GM23248 (cell line): ENCODE measurements at regions not wholly inside any gene's neighbourhood (a gene's known extent, or its start where the extent isn't known, plus 50 kb on each side); places are given as distances from the start of the nearest gene placed in this dataset.

Source experiments
- DNase-seq: peaks from one replicate; pipeline ENCODE4 v3.0.0-alpha.2; 2015
- H2AFZ ChIP-seq: fragments of 200-600 bp; sonication (generic); 2 replicates; pipeline ENCODE4 v1.6.1; 2016; ENCODE audit warnings: antibody characterized with exemption
- H3F3A ChIP-seq: fragments of 200-600 bp; sonication (generic); 2 replicates; pipeline ENCODE4 v1.6.1; 2016; ENCODE audit warnings: mild to moderate bottlenecking, antibody characterized with exemption, mixed run types; ENCODE audit not compliant: insufficient read depth
- H3K27ac ChIP-seq: fragments of 200-600 bp; sonication (generic); 2 replicates; pipeline ENCODE4 v1.5.1; 2016; ENCODE audit warnings: mild to moderate bottlenecking
- H3K27me3 ChIP-seq: fragments of 200-600 bp; sonication (generic); replicated peaks from 2 replicates; pipeline ENCODE4 v1.6.1; 2016; ENCODE audit warnings: mild to moderate bottlenecking; ENCODE audit not compliant: insufficient read depth
- H3K36me3 ChIP-seq: fragments of 200-600 bp; sonication (generic); 2 replicates; pipeline ENCODE4 v1.6.1; 2016; ENCODE audit warnings: low read depth, mild to moderate bottlenecking
- H3K4me1 ChIP-seq: fragments of 200-600 bp; sonication (generic); 2 replicates; pipeline ENCODE4 v1.6.1; 2016; ENCODE audit warnings: mild to moderate bottlenecking; ENCODE audit not compliant: insufficient read depth
- H3K4me2 ChIP-seq: fragments of 200-600 bp; sonication (generic); one replicate; pipeline ENCODE4 v1.6.1; 2016; ENCODE audit warnings: mild to moderate bottlenecking; ENCODE audit not compliant: unreplicated experiment
- H3K4me3 ChIP-seq: fragments of 200-600 bp; sonication (generic); 2 replicates; pipeline ENCODE4 v1.5.1; 2016; ENCODE audit warnings: mild to moderate bottlenecking
- H3K79me2 ChIP-seq: fragments of 200-600 bp; sonication (generic); 2 replicates; pipeline ENCODE4 v1.6.1; 2016; ENCODE audit warnings: mild to moderate bottlenecking; ENCODE audit not compliant: insufficient read depth
- H3K9ac ChIP-seq: fragments of 200-600 bp; sonication (generic); 2 replicates; pipeline ENCODE4 v1.6.1; 2016; ENCODE audit warnings: mild to moderate bottlenecking
- H3K9me2 ChIP-seq: fragments of 200-600 bp; sonication (generic); 2 replicates; pipeline ENCODE4 v1.6.1; 2016; ENCODE audit warnings: mixed run types, mild to moderate bottlenecking, moderate library complexity; ENCODE audit not compliant: insufficient read depth
- H3K9me3 ChIP-seq: fragments of 200-600 bp; sonication (generic); one replicate; pipeline ENCODE4 v1.6.1; 2017; ENCODE audit warnings: low read depth
- H4K20me1 ChIP-seq: fragments of 200-600 bp; sonication (generic); 2 replicates; pipeline ENCODE4 v1.6.0; 2016; ENCODE audit not compliant: insufficient read depth
- EZH2 ChIP-seq: fragments of 200-600 bp; sonication (generic); IDR thresholded peaks from 2 replicates; pipeline ENCODE4 v1.6.1; 2018; ENCODE audit warnings: antibody characterized with exemption, mild to moderate bottlenecking; ENCODE audit not compliant: insufficient read depth, poor library complexity, severe bottlenecking
- EZH2phosphoT487 ChIP-seq: fragments of 200-600 bp; sonication (generic); IDR thresholded peaks from 2 replicates; pipeline ENCODE4 v1.6.1; 2018; ENCODE audit warnings: antibody characterized with exemption, moderate library complexity, mild to moderate bottlenecking, low read depth; ENCODE audit not compliant: insufficient read depth
- WGBS, 2 experiments: methylation state at CpG; one replicate each; pipeline ENCODE4 v1.1.6; 2015 to 2017; ENCODE audit warnings: low lambda C conversion rate in 2 of 2, low coverage in 1 of 2; ENCODE audit errors: missing lambda C conversion rate in 2 of 2; 5-methylcytosine and 5-hydroxymethylcytosine counted together
- in situ Hi-C: fragments of 300-500 bp; cut with MboI; formaldehyde crosslinking; loops from 2 replicates; pipeline ENCODE4 v1.15.0; 2020

DNA sequence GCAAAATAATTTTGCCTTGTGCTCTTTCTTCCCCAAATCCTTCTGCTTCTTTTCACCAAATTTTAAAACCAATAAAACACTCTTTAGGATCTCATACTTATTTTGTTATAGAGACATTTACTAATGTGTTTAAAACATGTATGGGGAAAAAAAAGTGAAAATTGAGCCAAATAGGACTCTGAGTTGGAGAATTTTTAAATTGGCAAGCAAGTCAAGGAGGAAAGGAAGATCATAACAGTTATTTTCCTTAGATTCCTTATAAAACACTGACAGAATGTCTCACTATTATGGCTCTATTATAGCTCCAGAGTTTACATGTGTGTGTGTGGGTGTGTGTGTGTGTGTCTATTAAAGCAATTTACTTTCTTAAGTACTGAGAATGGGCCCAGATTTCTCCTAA is 220.5 kb downstream of the SLC6A15 start:
- no peak for TF ChIP-seq EZH2
- no peak for TF ChIP-seq EZH2phosphoT487
- H3K27me3 ChIP-seq: no peaks in the 10 kb centered on the region
- DNase-seq: no peak

DNA sequence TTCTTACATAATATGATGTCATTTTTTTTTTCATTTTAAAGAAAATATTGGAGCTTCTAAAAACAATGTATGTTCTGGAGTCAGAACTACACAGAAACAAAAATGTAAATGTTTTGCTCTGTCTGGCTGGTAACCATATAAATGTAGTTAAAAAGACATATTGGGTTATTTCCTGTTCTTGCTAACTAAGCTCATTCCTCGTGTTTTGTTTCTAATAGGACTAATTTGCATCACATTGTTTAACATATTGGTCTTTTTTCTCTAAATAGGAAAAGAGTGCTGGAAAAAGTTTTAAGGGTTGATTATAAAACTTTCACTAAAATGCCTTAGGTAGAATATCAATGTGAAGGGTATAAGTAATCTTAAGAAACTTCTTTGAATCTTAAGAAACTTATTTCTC is 221.3 kb downstream of the SLC6A15 start:
- H3K79me2 ChIP-seq: no peaks in the 10 kb centered on the region
- H3K27ac ChIP-seq: no peak overlapping the region
- H3K4me3 ChIP-seq: no peak overlapping the region
- in situ Hi-C loops: no loop called here
- no peaks in the 10 kb centered on the region for H3K27me3 ChIP-seq
- no peak for TF ChIP-seq EZH2
- no peak for TF ChIP-seq EZH2phosphoT487
- no peaks in the 10 kb centered on the region for H3K9me2 ChIP-seq
- WGBS, 2 experiments: 85 to 90% methylated on average over 1 of the region's 1 CpG
- H3K36me3 ChIP-seq: no peaks in the 10 kb centered on the region
- no peak for DNase-seq
- H3K4me1 ChIP-seq: peaks cover 3% of the 10 kb centered on the region
- H4K20me1 ChIP-seq: no peaks in the 10 kb centered on the region
- no peaks in the 10 kb centered on the region for H3K9me3 ChIP-seq
- H2AFZ ChIP-seq: no peak overlapping the region
- no peak overlapping the region for H3K9ac ChIP-seq
- no peaks in the 10 kb centered on the region for H3F3A ChIP-seq
- no peak overlapping the region for H3K4me2 ChIP-seq

More for the DNA sequence above, 220.5 kb downstream of the SLC6A15 start:
- H3K27ac ChIP-seq: no peak overlapping the region
- no peaks in the 10 kb centered on the region for H3K9me3 ChIP-seq
- peaks cover 12% of the 10 kb centered on the region for H3K4me1 ChIP-seq
- H3K9ac ChIP-seq: no peak overlapping the region
- H3K4me2 ChIP-seq: no peak overlapping the region
- H3K4me3 ChIP-seq: no peak overlapping the region
- H3K9me2 ChIP-seq: no peaks in the 10 kb centered on the region
- no peaks in the 10 kb centered on the region for H4K20me1 ChIP-seq
- H3F3A ChIP-seq: no peaks in the 10 kb centered on the region; the same call in 1 of the 2 replicates
- H3K79me2 ChIP-seq: no peaks in the 10 kb centered on the region
- H2AFZ ChIP-seq: 0 out of 2 replicates have a peak overlapping the region, but pooled peaks have one; percentile 11
- H3K36me3 ChIP-seq: no peaks in the 10 kb centered on the region
- in situ Hi-C loops: no loop called here

DNA sequence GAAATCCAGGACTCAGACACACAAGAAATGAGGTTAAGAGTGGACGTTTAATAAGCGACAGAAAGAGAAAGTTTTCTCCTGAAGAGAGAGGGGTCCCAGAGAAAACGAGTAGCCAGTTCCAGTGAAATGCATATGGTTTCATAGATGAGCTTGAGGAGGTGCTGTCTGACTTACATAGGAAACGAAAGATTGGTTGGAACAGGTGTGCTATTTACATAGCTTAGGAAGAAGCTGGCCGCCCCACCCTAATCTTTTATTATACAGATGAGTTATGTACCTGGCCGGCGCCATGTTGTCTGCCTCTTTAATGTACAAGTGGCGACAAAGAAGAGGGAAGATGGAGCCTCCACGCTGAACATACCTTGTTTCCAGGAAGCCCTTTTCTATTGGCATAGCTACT is 223.0 kb downstream of the SLC6A15 start:
- Histone ChIP-seq H3K4me1 (no peaks in the 10 kb centered on the region), H2AFZ (no peak overlapping the region)
- in situ Hi-C loops: no loop called here

DNA sequence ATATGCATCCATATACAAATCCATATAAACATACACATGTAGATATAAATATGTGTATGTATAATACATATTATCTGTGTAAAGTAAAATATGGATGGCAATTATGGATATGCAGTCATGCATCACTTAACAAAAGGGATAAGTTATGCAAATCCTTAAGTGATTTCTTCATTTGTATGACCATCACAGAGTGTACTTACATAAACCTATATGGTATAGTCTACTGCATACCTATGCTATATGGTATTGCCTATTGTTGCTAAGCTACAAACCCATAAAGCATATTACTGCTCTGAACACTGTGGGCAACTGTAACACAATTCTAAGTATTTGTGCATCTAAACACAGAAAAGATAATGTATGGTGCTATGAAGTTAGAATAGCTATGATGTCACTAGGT is 227.2 kb downstream of the SLC6A15 start:
- TF ChIP-seq EZH2 (no peak), EZH2phosphoT487 (no peak)
- Histone ChIP-seq H3K79me2 (no peaks in the 10 kb centered on the region), H3K36me3 (no peaks in the 10 kb centered on the region), H4K20me1 (no peaks in the 10 kb centered on the region), H3K4me2 (no peak overlapping the region), H3K27me3 (no peaks in the 10 kb centered on the region), H3K4me3 (no peak overlapping the region), H3K4me1 (no peaks in the 10 kb centered on the region), H2AFZ (no peak overlapping the region), H3K9me3 (no peaks in the 10 kb centered on the region), H3K9ac (no peak overlapping the region), H3F3A (no peaks in the 10 kb centered on the region), H3K27ac (no peak overlapping the region), H3K9me2 (no peaks in the 10 kb centered on the region)
- in situ Hi-C loops: no loop called here
- DNase-seq: no peak

More for the DNA sequence above, 223.0 kb downstream of the SLC6A15 start:
- no peak for DNase-seq
- no peaks in the 10 kb centered on the region for H4K20me1 ChIP-seq
- no peaks in the 10 kb centered on the region for H3K9me3 ChIP-seq
- no peaks in the 10 kb centered on the region for H3K79me2 ChIP-seq
- no peaks in the 10 kb centered on the region for H3K36me3 ChIP-seq
- H3F3A ChIP-seq: no peaks in the 10 kb centered on the region
- no peak overlapping the region for H3K27ac ChIP-seq
- H3K9ac ChIP-seq: no peak overlapping the region
- H3K4me3 ChIP-seq: no peak overlapping the region
- H3K9me2 ChIP-seq: no peaks in the 10 kb centered on the region
- no peak overlapping the region for H3K4me2 ChIP-seq
- no peaks in the 10 kb centered on the region for H3K27me3 ChIP-seq
- WGBS, 2 experiments: 77 to 78% methylated on average over 9 of the region's 9 CpGs
- no peak for TF ChIP-seq EZH2
- TF ChIP-seq EZH2phosphoT487: no peak

DNA sequence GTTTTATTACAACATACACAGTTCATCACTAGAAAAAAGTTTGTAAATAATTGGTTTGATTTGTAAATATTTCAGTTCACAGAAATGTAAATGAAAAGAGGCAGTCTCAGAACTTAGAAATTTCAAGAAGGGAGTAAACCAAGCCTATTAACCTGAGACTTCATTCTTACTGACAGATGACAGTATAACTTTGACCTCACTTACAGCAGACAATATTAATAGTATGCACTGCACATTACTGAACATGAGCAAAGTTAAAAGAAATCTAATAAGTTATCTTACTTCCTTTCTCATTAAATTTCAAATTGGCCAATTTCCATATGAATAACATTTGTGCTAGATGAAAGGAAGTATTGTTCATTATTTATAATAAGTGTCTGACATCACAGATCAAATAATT is 235.8 kb downstream of the SLC6A15 start:
- Histone ChIP-seq H3K27me3 (no peaks in the 10 kb centered on the region), H3K4me3 (no peak overlapping the region), H3K9me3 (no peaks in the 10 kb centered on the region), H3K4me1 (no peaks in the 10 kb centered on the region), H3K9me2 (no peaks in the 10 kb centered on the region), H3K9ac (no peak overlapping the region), H3K36me3 (no peaks in the 10 kb centered on the region), H3K79me2 (no peaks in the 10 kb centered on the region), H2AFZ (no peak overlapping the region), H3K27ac (no peak overlapping the region), H3F3A (no peaks in the 10 kb centered on the region), H3K4me2 (no peak overlapping the region), H4K20me1 (no peaks in the 10 kb centered on the region)
- TF ChIP-seq EZH2: no peak
- in situ Hi-C loops: no loop called here
- no peak for DNase-seq
